ENCODE measurements at regions not wholly inside any gene's neighbourhood (a gene's known extent, or its start where the extent isn't known, plus 50 kb on each side); places are given as distances from the start of the nearest gene placed in this dataset.
"Not testable (repeated sequence)": the region's sequence is repeated elsewhere in the genome, so short reads cannot be mapped to it uniquely, and the experiment has no call there.

- DNase-seq (ENCODE audit: low read depth) = no peak
Measured at GRCh38 chr4:130054908-130055307, 959.0 kb downstream of the C4orf33 start.

GRCh38 chr4:130056286-130056685 is 960.3 kb downstream of the C4orf33 start:
- no peak for DNase-seq (ENCODE audit: low read depth)

- DNase-seq (ENCODE audit: low read depth) = no peak
Measured at GRCh38 chr4:130064471-130064870, 968.5 kb downstream of the C4orf33 start.

GRCh38 chr4:130067419-130067818 is 971.5 kb downstream of the C4orf33 start:
- no peak for DNase-seq (ENCODE audit: low read depth)

GRCh38 chr4:130068072-130068471 is 972.1 kb downstream of the C4orf33 start:
- no peak for DNase-seq (ENCODE audit: low read depth)

- no peak for DNase-seq (ENCODE audit: low read depth)
Measured at GRCh38 chr4:130071746-130072145, 975.8 kb downstream of the C4orf33 start.

GRCh38 chr4:130073145-130073790 is 977.3 kb downstream of the C4orf33 start:
- no peak for DNase-seq (ENCODE audit: low read depth)

- DNase-seq (ENCODE audit: low read depth) = no peak
Measured at GRCh38 chr4:130074096-130074495, 978.1 kb downstream of the C4orf33 start.

- no peak for DNase-seq (ENCODE audit: low read depth)
Measured at GRCh38 chr4:130077275-130077674, 981.3 kb downstream of the C4orf33 start.

- DNase-seq (ENCODE audit: low read depth) = not testable (repeated sequence)
Measured at GRCh38 chr4:130079027-130079426, 983.1 kb downstream of the C4orf33 start.

GRCh38 chr4:130080872-130081451 is 985.0 kb downstream of the C4orf33 start:
- no peak for DNase-seq (ENCODE audit: low read depth)

- no peak for DNase-seq (ENCODE audit: low read depth)
Measured at GRCh38 chr4:130090427-130090826, 994.5 kb downstream of the C4orf33 start.

GRCh38 chr4:130092187-130093015 is 996.4 kb downstream of the C4orf33 start:
- DNase-seq (ENCODE audit: low read depth) = no peak

- no peak for DNase-seq (ENCODE audit: low read depth)
Measured at GRCh38 chr4:130099105-130099504, 1003.2 kb downstream of the C4orf33 start.

GRCh38 chr4:130110189-130110588 is 1014.2 kb downstream of the C4orf33 start:
- DNase-seq (ENCODE audit: low read depth) = no peak

GRCh38 chr4:130110770-130111169 is 1014.8 kb downstream of the C4orf33 start:
- DNase-seq (ENCODE audit: low read depth) = no peak

- DNase-seq (ENCODE audit: low read depth) = no peak
Measured at GRCh38 chr4:130124066-130124465, 1028.1 kb downstream of the C4orf33 start.

- DNase-seq (ENCODE audit: low read depth) = no peak
Measured at GRCh38 chr4:130125467-130125866, 1029.5 kb downstream of the C4orf33 start.

- no peak for DNase-seq (ENCODE audit: low read depth)
Measured at GRCh38 chr4:130127297-130127696, 1031.3 kb downstream of the C4orf33 start.

GRCh38 chr4:130131536-130131935 is 1035.6 kb downstream of the C4orf33 start:
- peak; percentile 2 for DNase-seq (ENCODE audit: low read depth)

GRCh38 chr4:130141651-130142050 is 1045.7 kb downstream of the C4orf33 start:
- no peak for DNase-seq (ENCODE audit: low read depth)

GRCh38 chr4:130143656-130144055 is 1047.7 kb downstream of the C4orf33 start:
- DNase-seq (ENCODE audit: low read depth) = no peak

Measured in myocyte (in vitro differentiated cells).